H54 (cell line): ENCODE measurements at regions not wholly inside any gene's neighbourhood (a gene's known extent, or its start where the extent isn't known, plus 50 kb on each side); places are given as distances from the start of the nearest gene placed in this dataset.
"Not testable (repeated sequence)": the region's sequence is repeated elsewhere in the genome, so short reads cannot be mapped to it uniquely, and the experiment has no call there.

ENCODE experiments used
- DNase-seq: peaks from one replicate; pipeline ENCODE4 v3.0.0; 2011; ENCODE audit warnings: low spot score, mixed read lengths; ENCODE audit not compliant: insufficient read length
- FAIRE-seq: peaks from 3 replicates; lab custom pipeline; 2011; peaks lifted over from hg19 to GRCh38; lab: Jason Lieb, UNC
- POLR2A ChIP-seq: IDR thresholded peaks from 2 replicates; pipeline ENCODE4 v1.6.1; 2011; ENCODE audit warnings: low read depth, mild to moderate bottlenecking, low read length

DNA sequence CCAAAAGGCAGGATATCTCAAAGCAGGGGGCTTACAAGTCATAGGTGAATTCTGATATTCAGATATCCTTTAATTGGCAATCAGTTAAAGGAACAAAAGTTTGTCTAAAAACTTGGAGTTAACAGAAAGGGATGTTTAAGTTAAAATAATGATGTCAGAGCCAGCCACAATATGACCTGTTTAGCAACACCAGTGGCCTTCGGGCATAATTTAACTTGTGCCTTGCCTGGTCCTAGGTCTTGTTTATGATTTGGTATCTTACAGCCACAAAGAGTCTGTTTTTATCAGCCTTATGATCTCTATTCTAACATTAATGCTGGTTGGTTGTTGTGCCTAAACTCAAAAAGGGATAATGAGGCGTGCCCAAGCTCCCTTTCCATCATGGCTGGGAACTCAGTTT is 252.9 kb downstream of the RNF152 start:
- no peak for FAIRE-seq
- no peak for TF ChIP-seq POLR2A
- DNase-seq, result no peak

DNA sequence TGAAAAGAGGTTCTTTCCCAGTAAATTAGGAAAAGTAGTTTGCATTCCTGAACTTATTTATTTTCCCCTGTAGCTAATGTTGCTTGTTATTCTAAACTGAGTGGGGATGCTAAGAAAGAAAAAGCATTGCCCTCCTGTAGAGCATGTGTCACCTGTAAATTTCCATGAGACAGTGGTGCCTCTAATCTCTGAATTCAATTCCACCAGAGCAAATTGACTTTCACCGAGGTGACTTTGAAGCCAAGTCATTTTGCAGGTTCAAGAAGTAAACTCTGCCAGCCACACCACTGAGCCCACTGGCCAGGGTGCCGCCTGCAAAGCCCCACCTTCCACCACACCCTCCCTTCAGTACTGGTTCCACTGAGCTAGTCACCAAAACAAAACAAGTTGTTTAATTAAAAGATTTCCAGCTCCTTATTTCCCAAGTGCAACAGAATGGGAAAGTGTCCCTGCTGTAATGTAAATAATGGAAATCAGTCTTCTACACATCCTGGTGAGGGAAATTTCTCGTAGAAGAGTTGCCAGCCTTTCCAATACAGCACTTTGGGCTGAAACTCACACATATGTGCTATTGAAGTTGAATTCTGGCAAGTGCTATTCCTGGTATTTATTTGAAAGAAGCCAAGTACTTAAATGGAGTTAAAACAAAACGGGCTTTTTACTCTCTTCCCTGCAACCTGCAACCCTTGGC is 254.8 kb downstream of the RNF152 start:
- FAIRE-seq, result no peak
- no peak for DNase-seq
- no peak for TF ChIP-seq POLR2A

- FAIRE-seq, result no peak
- no peak for DNase-seq
- no peak for TF ChIP-seq POLR2A
Measured at GRCh38 chr18:61637319-61637718, 255.5 kb downstream of the RNF152 start.

DNA sequence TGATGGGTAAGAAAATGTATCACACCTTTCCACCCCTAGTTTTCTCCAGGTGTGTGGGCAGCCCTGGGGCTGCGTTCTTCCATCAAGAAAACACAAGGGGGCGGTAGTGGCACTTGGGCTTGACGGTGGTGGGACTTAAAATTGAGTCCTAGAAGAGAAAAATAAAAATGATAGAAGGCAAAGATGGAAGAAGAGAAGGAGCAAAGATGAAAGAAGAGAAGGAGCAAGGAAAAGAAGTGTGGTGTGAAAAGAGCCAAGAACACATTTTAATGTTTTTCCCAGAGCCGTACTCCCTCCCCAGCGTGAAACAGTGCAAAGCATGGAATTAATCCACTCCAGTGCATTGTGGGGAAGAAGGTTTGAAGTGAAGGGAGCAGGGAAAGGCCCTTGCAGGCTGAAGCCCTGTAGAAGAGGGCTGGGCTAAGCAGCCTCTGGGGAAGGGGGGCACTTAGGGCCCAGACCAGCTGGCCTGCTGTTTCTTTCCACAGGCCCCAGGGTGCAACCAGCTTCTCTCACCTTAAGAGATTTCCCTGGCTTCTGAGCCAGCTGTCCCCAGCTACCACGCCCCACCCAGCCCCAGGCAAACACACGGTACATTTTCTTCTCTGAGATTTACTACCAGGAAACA is 256.8 kb downstream of the RNF152 start:
- FAIRE-seq (no peak), DNase-seq (peak; percentile 8)
- no peak for TF ChIP-seq POLR2A

DNA sequence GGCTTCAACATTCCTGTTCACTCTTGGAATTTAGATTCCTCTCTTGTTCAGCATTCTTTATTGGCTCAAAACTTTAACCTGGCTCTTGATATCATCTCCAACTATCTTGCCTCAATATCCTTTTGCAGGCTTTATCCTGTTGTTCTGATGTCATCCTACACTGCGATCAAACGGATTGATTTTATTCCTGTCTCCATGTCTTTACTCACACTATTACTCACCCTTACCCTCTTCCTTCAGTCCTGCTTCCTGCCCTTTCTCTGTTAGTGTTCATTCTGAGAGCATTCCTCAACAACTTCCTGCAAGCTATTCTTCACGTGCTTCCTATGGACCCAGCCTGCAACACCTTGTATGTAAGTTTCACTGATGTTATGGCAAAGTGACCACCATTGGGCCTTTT is 264.7 kb downstream of the RNF152 start:
- FAIRE-seq (no peak), DNase-seq (no peak)
- no peak for TF ChIP-seq POLR2A

DNA sequence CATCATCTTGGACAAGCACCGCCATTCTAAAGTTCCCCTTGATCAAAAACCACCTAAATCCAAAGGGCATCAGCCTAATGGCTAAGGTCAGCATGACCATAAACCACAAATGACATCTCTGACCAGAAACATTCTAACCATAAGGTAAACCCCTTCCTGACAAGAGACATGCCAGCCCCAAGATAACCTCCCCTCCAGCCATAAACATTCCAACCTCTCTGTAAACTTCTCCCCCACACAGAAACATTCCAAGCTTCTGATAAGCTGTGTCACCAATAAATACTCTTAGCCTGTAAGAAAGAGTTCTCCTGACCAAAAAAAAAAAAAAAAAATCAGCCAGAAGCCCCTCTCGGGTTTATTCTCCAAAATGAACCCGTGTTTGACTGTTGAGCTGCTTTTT is 268.2 kb downstream of the RNF152 start:
- DNase-seq, FAIRE-seq: not testable (repeated sequence)

GRCh38 chr18:61619783-61620182 is 273.0 kb downstream of the RNF152 start:
- no peak for TF ChIP-seq POLR2A
- FAIRE-seq, result no peak
- DNase-seq, result no peak

DNA sequence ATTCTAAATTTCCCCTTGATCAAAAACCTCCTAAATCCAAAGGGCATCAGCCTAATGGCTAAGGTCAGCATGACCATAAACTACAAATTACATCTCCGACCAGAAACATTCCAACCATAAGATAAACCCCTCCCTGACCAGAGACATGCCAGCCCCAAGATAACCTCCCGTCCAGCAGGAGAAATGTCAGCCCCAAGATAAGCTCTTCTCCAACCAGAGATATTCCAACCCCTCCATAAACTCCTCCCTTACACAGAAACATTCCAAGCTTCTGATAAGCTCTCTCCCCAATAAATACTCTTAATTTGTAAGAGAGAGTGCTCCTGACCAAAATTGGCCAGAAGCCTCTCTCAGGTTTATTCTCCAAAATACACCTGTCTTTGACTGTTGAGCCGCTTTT is 274.0 kb downstream of the RNF152 start:
- TF ChIP-seq POLR2A, result no peak
- no peak for FAIRE-seq
- no peak for DNase-seq

DNA sequence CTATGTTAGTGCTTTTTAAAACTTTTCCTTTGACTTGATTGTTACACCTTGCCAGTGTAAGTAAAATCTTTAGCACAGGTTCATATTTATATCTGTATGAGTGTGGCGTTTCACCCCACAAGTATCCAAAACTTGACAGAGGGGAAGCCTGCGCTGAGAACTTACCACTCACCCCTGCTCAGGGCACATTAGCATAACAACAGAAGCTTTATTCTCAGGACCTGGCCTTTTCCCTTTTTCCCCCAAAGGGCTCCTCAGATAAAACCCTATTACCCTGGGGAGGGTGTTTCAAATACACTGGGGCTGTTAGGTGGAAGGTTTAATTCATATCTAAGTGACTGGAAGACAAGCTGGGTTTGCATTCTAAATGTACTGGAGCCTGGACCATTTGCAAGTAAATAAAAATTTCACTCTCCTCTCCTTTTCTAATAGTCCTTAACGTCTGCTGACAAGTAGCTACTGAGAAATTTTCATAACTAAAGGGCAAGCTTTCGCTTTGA is 276.6 kb downstream of the RNF152 start:
- DNase-seq (no peak), FAIRE-seq (no peak)
- TF ChIP-seq POLR2A, result no peak

DNA sequence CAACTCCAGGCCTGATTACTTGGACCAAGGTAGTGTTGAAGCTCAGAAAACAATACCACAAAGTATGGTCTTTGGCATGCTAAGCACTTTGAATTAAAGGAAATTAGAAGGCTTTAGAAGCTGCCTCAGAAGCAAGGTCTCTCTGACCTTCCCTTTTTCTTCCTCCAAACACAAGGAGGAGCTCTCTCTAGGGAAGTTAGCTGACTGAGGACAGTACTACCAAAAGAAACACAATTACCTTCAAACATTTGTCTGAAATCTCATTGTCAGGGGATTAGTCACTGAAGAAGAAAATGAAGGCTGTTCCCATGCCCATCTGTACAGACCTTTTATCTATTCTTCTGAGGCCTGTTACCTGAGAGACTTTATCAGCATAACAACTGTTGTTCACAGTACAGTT is 279.3 kb downstream of the CDH20 start:
- TF ChIP-seq POLR2A, result no peak
- DNase-seq (no peak), FAIRE-seq (no peak)

DNA sequence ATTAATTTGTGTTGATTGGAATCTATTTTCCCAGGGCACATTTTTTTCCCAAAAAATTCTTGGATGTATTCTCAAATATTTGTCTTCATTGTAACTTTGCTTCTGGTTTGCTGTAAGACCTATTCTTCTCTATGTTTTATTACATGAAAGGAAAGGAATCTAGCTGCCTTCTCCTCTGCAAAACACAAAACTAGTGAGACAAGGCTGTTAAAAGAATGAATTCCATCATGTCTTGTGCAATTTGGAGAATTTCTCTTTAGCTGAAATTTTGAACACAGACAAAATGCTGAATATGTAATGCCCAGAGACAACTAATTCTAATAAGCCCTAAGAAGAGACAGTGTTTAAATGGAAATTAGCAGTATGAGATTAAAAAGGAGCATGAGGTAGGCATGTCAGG is 275.9 kb downstream of the CDH20 start:
- FAIRE-seq (no peak), DNase-seq (no peak)
- TF ChIP-seq POLR2A, result no peak

DNA sequence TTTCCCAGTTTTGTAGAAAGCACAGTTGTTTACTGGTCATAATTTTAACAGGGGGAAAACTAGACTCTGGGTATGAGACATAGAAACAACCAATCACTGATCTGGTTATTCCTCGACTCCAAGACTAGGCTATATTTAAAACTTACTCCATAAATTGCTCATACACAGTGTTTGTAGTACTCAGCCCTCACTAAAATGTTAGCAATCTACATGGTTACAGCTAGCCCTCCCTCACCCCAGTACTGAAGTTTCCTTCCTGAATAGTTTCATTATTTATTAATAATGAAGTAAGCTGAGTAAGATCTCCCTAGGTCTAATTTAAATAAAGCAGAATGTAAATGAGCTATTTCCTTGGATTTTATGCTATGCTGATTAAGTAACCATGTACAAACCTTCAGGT is 275.1 kb downstream of the CDH20 start:
- FAIRE-seq (no peak), DNase-seq (no peak)
- TF ChIP-seq POLR2A, result no peak

GRCh38 chr18:61607867-61608266 is 274.6 kb downstream of the CDH20 start:
- DNase-seq (no peak), FAIRE-seq (no peak)
- TF ChIP-seq POLR2A, result no peak

DNA sequence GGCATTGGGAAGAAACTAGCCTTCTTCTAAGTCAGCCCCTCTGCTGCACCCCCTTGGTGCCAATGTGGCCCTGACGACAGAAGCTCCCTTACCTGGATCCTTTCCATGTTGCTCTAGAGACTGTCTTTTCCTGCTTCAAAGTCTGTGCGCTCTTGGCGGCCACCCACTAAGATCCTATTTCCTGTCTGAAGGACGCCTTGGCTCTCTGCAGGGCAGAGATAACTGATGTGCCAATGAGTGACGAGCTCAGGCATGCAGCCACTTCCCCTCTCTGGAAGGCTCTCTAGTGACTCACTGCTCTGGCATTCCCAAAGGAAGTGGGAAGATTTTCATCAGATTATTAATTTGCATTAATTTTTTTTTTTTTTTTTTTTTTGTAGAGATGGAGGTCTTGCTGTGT is 273.5 kb downstream of the CDH20 start:
- FAIRE-seq (no peak), DNase-seq (peak; percentile 33)
- TF ChIP-seq POLR2A, result peak; percentile 38; the same call in 1 of the 2 replicates
